Hematopoietic multipotent progenitor cell treated with erythropoietin and hydrocortisone succinate and interleukin-3 and kit ligand, for 4 days (in vitro differentiated cells): ENCODE measurements at regions not wholly inside any gene's neighbourhood (a gene's known extent, or its start where the extent isn't known, plus 50 kb on each side); places are given as distances from the start of the nearest gene placed in this dataset.

Experiments used
- DNase-seq: peaks from one replicate; pipeline ENCODE4 v3.0.0-alpha.2; 2015

DNA sequence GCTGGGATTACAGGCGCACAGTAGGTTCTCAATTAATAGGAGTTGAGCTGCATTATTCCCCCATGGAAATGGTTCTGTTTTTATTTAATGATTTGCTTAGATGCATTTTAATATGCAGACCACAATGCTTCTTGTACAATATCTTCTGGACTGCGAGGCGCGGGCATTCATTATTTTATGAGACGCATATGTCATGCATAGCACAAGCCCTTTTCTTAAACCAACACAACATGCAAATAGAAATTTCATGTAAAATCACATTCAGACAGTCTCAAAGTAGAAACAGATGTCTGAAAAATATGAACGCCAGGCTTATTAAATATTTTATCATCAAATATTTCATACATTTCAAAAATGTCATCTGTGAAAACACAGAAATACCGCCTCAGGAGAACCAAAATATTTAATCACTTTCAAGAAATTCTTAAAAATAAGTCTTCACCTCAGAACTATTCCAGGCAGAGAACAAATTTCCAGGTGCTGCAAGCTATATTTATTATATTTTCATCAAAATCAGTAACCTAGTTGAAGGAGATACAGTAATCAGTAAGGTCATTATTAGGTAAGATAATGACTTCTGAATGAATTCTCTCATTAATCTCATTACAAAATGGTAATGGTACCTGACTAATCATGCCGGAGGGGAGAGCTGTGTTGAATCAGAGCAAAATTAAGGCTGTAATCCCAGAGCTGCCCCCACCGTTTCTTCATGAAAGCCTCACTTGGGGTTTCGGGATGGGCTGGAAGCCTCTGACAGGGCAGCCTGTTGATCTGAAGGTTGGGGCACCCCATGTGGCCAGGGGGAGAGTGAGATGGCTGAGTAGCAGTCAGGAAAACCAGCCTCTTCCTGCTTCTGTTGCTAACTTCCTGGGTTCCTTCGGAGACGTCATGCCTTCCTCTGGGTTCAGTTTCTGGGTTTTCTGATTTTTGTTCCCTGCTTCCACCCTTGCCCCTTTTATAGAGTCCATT lies 133.9 kb upstream of the ZNF618 start:
- DNase-seq = no peak

DNA sequence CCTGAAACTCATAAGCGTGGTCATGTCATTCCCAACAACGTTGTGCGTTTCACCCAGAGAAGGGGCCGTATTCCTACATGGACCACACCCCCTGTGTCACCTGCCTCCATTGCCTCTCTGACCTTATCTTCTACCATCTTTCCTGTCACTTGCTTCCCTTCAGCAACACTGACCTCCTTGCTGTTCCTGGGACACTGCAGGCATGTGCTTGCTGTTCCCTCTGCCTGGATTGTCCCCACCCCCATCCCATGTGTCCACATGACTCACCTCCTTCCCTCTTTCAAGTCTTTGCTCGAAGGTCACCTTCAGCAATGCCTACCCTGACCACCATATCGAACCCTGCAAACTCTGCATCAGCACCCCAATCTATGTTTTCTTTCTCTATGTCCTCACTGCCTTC lies 133.2 kb upstream of the ZNF618 start:
- no peak for DNase-seq

DNA sequence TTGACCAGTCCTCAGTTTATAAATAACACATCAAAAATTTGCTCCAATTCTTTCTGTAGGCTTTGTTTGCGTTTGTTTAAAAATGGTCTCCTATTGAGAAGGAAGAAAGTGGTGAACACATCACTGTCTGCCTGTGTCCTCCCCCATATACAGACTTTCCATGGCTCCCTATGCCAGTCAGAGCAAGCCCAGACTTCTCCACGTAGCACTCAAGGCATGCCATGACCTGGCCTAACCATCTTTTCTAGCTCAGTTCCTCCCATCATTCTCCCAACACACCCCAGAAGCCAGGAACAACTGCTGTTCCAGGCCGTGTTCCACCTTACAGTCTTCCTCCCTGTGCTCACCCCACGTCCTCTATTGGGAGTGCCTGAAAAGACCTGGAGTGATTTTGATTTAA lies 129.6 kb upstream of the ZNF618 start:
- no peak for DNase-seq

DNA sequence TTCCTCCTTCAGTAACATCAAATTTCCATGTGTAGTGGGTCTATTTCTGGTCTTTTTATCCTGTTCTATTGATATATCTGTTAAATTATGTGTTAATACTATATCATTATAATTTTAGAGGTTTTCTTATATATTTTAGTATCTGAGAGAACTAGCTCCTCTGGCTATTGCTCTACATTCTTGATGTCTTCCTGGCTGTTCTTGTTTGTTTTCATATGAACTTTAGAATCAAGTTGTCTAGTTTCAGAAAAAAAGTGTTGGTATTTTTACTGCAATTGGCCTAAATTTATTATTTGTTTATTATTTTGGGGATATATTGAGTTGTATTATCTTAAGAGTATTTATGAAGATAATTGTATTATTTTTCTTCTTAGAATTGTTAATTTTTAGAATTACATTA lies 128.0 kb upstream of the ZNF618 start:
- no peak for DNase-seq

DNA sequence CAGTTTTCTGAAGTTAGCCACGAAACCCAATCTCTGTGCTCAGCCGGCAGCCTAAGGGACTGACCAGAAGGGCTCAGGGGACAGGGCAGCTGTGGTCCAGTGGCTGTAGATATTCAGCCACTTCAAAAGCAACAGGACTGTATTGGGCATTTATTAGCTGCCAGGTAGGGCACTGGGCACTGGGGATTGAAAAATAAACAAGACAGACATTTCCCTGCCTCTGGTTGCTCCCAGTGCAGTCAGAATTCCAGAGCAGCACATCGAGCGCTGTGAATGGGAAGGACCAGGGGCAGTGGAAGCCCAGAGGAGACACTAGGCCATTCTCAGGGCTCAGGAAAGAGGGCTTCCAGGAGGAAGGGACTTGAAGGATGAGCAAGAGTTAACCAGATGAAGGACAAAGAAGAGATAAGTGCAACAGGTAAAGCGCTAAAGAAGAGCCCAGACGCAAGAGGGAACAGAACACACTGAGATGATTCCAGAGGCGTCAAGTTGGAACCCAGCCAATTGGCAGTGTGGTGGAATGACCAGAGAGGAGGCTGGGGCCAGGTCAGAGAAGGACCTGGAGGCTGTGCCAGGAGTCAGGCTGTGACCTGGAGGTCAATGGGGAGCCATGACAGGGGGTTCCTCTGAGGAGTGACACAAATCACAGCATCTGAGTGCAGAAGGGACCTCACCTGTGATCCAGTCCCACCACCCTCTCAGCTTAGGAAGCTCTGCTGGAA lies 122.5 kb upstream of the ZNF618 start:
- DNase-seq = no peak

DNA sequence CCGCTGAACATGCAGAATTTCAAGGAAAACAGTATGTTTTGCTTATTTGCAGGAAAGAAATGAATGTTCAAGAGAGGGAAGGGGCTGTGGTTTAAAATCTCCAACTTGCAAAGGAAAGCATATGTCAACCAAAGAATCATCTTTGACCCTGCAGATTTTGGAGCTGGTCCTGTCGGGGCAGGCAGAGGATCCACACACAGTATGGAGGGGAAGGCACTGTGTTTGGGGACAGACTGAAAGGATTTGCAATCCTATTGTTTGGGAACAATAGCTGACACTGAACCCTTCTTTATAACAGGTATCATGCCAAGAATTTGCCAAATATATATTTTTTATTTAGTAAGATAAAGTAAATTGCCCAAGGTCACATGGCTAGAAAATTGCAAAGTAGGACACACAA lies 121.4 kb upstream of the ZNF618 start:
- DNase-seq = no peak

DNA sequence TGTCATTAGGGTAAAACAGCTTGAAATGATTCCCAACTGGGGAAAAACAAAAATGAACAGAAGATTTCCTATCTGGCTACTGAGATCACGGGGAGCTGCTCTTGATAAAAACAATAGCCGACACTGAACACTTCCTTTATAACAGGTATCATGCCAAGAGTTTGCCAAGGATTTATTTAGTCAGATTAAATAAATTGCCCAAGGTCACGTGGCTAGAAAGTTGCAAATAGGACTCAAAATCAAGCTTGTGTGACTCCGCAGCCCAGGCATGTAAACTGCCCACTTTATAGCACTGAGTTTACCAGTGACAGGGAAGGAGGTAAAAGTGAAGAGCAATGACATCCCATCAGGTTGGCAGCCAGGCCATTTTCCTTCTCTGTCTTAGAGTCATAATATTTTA lies 120.7 kb upstream of the ZNF618 start:
- DNase-seq = no peak

DNA sequence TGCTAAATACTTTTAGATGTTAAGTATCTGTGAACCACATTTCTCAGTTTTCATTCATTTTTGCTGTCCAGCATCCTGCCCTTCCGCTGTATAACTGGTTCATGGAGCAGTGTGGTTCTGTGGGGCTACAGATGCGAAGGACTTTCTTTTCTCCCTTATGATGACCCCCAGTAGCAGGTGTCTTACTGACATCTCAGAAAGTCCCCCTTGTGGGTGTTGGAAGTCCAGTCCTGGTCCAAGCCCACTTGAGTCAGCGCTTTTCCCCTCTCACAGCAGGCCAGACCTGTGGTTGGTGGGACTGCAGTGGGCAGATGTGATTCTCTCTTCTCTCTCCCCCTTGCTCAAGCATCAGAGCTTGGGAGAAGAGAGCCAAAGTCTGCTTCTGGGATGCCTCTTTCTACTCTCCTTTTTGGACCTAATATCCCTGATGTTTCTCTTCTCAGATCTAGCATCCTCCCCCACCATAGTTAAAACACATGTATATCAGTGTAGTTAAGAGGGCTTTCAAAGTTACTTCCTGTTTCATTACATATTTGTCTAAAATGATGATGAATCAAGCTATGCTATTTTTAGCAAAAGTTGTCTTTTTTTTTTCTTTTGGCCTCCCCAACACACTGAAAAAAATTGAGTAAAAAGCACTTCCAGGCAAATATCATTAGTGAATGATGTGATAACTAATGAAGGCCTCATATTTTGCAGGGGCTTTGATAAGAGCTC lies 119.5 kb upstream of the ZNF618 start:
- DNase-seq = peak; percentile 15

DNA sequence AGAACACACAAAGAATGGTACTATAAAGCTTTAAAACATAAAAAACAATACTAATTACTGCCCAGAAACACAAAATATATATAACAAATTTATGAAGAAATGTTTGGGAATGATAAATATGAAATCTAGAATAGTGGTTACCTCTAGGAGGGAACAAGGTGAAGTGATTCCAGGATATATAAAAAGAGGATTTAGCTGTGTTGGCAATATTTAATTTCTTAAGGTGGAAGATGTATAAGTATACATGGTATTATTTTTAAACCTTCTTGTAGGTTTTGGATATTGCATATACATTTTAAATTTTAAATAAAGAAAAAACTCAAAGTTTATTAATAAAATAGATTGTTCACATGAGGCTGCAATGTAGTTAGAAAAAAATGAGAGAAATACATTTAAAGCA lies 112.7 kb upstream of the ZNF618 start:
- DNase-seq = no peak

DNA sequence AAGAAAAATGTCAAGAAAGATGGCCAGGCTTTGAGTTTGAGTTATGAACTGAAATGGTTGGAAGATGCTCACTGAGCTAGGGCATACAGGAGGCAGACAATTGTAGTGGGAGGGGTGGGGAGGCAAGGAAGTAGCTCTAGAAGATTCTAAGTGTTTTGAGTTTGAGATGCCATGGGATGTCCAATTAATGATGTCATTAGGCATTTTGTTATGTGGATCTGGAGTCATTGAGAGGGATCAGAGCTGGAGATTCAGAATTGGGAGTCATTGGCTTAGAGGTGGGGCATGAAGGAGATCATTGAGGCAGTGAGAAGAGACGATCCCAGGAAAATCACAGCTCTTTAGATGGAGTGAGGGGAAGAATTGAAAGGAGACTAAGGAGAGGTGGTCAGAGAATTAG lies 111.5 kb upstream of the ZNF618 start:
- no peak for DNase-seq

DNA sequence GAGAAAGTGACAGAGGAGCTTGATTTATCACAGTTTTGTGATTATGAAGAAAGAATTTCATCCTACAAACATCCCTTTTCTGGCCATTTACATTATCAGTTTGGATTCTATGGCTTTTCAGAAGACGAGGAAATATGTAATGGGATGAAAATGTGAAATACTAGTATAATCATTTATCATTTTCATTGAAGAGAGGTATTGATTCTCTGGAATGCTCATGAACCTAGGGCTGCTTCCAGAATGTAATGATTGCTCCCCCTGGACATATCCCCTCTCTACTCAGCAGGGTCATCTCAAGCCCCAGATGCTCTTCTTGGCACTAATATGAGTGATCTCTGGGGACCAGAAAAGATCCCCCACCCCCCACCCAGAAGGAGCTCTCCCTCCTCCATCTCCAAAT lies 106.7 kb upstream of the ZNF618 start:
- DNase-seq = no peak

DNA sequence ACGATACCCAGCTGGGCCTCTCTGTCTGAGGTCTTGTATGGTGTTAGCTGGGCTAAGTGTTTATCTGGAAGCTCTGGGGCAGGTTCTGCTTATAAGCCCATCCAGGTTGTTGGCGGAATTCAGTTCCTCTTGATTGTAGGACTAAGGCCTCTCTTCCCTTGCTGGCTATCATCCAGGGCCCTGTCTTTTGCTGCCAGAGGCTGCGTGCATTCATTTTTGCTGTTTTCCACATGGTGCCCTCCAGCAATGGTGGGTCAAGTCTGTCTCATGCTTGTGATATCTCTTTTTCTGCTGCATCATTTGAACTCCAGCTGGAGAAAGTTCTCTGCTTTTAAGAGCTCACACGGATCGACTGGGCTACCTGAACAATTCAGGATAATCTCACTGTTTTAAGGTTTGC lies 105.7 kb upstream of the ZNF618 start:
- DNase-seq = no peak

DNA sequence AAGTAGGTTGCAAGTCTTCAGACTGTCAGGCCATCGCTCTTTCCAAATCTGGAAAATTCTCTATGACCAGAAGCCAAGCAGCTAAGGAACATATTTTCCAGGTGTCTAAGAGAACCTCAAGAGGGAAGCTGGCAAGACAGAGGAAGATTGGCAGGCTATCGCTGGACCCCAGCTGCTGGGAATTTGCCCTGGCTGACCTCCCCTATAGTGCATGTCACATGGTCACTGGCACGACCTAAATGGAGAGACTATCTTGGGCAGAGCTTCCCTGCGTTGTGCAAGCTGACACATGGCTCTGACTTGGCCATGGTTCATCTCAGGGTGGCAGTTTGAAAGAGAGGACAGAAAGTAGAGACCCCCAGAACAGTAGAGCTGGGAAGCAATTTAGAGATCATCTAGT lies 104.9 kb upstream of the ZNF618 start:
- no peak for DNase-seq

DNA sequence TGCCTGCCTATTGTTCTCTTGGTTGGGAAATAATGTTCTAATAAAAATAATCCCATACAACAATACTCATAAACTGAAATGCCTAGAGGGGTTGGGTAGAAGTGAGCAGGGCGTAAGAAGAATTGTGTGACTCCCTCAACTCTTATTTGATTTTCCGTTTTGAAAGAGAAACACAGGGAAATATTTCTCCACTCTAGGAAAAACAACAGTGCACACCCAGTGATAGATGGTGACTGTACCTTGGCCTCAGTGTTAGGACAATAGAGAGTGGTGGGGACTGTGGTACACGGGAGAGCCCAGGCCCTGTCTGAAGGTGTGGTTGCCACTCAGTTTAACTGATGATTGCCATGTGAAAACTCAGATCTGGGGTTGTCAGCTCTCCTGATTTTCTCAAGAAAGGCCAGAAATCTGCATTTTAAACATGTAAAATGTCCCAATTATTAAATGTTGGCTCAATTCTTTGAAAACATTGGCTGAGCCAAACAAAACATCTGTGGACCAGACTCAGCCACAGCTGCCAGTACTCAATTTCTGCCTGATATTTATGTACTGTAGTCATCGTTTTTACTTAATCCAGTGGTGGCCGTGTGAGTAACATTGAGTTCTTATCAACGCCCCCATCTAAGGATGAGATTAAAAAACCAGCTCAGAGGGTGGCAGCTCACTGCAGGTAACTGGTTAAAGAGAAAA lies 103.8 kb upstream of the ZNF618 start:
- DNase-seq = no peak

DNA sequence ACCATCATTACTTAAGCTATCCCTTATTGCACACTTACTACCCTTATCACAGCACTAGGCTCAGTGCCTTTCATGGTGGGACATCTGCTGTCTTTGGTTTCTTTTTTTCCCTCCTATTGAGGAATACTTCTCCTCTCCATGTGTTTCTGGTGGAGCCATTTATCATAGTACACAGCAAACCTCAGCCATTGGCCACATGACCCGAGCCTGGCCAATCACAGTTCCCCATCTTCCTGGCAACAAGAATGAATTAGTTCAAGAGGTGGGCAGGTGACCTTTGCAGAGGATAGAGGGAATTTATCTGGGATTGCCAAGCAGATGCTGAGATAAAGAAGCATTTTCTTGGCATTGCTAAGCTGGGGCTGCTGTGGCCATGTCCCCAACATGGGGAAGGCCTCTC lies 101.1 kb upstream of the ZNF618 start:
- DNase-seq = no peak

DNA sequence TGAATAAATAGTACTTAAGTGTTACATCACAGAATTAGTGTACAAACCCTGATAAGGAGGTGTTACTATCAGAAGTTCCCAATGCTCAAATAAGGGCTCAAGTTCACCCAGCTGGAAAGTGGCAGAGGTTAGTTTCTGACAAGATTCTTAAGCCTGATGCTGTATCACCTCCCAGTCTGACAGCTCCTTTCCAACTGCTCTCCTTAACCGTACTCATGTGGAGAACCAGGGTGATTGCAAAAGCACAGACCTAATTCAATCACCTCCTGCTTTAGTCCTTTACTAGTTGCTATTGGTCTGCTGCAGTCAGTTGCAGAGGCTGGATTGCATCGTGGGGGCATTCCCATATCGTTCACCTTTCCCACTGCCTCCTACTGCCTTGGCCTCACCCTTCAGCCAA lies 100.4 kb upstream of the ZNF618 start:
- DNase-seq = no peak

DNA sequence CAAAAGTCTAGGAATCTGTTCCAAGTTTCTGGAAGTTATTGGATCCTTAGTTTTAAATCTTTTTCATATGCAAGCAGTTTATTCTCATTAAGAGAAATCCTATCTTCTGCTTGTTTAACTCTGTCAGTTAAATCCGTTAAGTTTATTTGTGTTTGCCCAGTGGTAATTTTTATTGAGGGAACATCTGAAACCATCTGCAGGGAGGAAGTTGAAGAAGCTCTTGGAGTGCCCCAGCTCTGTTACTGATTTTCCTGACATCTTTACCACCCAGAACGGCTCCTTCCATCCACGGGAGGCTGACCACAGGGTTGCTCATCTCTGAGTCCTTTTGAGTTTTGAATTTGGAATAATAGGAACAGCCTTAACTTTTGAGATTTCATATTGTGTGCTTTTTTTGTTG lies 99.9 kb upstream of the ZNF618 start:
- no peak for DNase-seq

DNA sequence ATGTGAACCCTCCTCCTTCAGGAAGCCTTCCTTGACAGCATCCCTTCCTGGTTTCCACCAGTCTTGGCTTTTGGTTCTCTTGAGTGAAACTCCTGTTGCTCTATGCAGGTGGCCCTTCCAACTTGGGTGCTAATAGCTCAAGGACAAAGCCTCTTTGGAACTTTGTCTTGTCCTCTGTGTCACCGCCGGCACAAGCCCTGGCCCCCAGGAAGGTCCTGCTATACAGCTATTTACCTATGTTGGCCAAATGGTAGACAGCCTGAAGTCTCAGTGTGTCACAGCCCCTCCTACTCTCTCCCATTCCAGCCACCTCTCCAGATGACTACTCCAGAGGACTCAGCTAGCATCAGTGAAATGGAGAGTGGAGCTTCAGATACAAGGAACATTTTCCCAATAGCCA lies 94.7 kb upstream of the ZNF618 start:
- no peak for DNase-seq

DNA sequence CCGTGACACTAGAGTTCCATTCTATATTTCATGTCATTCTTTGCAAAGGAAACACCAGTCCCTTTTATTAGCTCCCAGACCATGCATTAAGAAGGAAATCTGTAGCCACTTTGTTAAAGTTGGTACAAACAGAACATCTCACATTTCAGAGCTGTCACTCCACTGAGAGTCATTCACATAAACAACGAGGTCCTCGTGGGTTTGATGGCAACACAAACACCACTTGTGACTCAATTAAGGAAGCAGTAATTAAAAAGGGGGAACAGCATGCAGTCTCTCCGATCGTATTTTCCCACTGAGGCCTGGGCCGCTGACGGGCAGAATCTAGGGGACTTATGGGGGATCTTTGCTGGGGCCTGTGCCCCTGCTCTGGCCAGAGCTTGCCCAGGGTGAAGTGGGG lies 94.2 kb upstream of the ZNF618 start:
- DNase-seq = no peak

DNA sequence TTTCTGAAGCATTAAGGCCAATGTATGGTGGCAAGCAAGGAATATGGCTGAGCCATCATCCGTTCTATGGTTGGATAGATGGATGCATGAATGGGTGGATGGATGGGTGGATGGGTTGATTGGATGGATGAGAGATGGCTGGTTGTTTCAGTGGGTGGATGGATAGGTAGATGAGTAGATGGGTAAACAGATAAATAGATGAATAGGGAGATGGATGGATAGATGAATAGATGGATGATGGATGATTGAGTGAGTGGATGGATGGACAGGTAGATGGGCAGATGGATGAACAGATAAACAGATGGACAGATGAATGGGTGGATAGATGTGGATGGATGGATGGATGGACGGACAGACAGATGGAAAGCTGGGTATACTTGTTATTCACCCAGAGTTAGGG lies 92.6 kb upstream of the ZNF618 start:
- no peak for DNase-seq

DNA sequence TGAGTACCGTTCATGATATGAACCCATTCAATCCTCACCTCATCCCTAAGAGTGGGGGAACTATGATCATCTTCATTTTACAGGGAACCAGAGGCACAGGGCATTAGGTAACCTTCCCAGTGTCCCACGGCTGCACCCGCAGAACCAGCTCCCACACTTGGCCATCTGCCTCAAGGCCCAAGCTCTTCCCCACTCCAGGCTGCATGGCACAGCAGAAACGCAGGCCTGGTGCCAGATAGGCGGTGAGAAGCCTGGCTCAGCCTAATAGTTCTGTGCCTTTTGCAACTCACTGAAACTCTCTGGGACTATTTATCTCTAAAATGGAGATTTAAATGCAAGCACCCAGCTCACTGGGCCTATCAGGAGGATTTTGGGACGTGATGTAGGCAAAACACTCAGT lies 90.8 kb upstream of the ZNF618 start:
- no peak for DNase-seq

DNA sequence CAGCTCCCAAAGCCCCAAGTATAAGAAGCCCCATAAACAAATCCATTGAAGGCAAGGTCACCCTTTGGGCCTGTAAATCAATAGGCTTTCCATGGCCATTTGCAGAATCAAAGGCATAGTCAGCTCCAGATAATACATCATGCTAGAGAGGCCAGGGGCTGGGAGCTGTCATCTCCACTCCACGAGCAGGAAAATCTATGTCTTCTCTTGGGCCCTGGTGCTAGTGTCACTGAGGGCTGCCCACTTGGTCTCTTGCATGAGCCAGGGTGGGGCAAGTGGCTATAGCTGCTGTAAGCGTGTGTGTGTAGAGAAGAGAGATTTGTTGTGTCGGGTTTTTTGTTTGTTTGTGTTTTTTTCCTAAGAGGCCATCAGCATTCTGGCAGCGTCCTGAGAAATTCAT lies 90.0 kb upstream of the ZNF618 start:
- DNase-seq = no peak

DNA sequence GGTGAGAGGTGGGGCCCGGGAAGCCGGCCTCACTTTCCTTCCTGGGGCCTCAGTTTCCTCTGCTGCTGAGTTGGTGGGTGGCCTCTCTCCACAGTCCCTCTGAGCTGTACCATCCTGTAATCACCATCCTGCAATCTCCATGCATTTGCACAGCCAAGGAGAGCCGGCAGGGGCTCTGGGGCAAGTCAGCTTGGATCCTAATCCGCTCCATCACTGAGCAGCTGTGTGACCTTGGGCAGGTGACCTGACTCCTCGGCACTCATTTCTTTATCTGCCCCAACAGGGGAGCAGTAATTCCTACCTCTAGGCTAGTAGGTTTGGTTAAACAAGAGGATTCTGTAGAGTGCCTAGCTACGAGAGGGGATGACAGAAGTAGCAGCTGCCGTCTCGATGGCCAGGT lies 88.2 kb upstream of the ZNF618 start:
- DNase-seq = no peak
